IMR-90 (cell line): ENCODE measurements at regions not wholly inside any gene's neighbourhood (a gene's known extent, or its start where the extent isn't known, plus 50 kb on each side); places are given as distances from the start of the nearest gene placed in this dataset.

Experiments
- ATAC-seq: fragments of 200-7000 bp; cut with Tn5 transposase; 2 replicates; pipeline ENCODE4 v1.9.1; 2020; ENCODE audit warnings: low read depth, mild to moderate bottlenecking, moderate library complexity
- BruUV-seq: library from RNA; stranded (reverse); fragments of 400-500 nt; replicated peaks from 2 replicates; lab custom pipeline; 2021; lab: Mats Ljungman, UMichigan
- CTCF ChIA-PET: fragments of 300-600 bp; formaldehyde crosslinking; extraction: SDS; loops from one replicate; lab custom pipeline; 2021; ENCODE audit warnings: antibody characterized with exemption; lab: Yijun Ruan, JAX
- POLR2A ChIA-PET: fragments of 300-600 bp; sonication (Branson Sonifier 250); formaldehyde crosslinking; loops from one replicate; lab custom pipeline; 2022; ENCODE audit warnings: antibody characterized with exemption; ENCODE audit not compliant: unreplicated experiment; lab: Charles Lee
- DNase-seq: peaks from one replicate; pipeline ENCODE4 v3.0.0; 2013
- H2AFZ ChIP-seq: replicated peaks from 2 replicates; pipeline ENCODE3; 2013; ENCODE audit warnings: low read length, mild to moderate bottlenecking; ENCODE audit not compliant: poor library complexity
- H2AK5ac ChIP-seq: 2 replicates; pipeline ENCODE4 v1.6.1; 2013; ENCODE audit warnings: low read depth, low read length, inconsistent platforms
- H2AK9ac ChIP-seq: replicated peaks from 2 replicates; pipeline ENCODE3; 2013; ENCODE audit warnings: mild to moderate bottlenecking, low read depth, low read length, moderate library complexity; ENCODE audit not compliant: poor library complexity
- H2BK120ac ChIP-seq: 2 replicates; pipeline ENCODE4 v1.6.1; 2013; ENCODE audit warnings: low read depth, low read length, inconsistent platforms
- H2BK15ac ChIP-seq: 3 replicates; pipeline ENCODE4 v1.6.1; 2013; ENCODE audit warnings: low read depth, low read length, inconsistent platforms
- H2BK20ac ChIP-seq: 2 replicates; pipeline ENCODE4 v1.6.1; 2013; ENCODE audit warnings: low read depth, mild to moderate bottlenecking, inconsistent platforms, low read length, moderate library complexity
- H2BK5ac ChIP-seq: 2 replicates; pipeline ENCODE4 v1.6.1; 2013; ENCODE audit warnings: mild to moderate bottlenecking, low read depth, low read length, inconsistent platforms; ENCODE audit not compliant: poor library complexity, severe bottlenecking
- H3K14ac ChIP-seq: replicated peaks from 2 replicates; pipeline ENCODE4 v1.6.1; 2013; ENCODE audit warnings: low read depth, low read length, inconsistent platforms
- H3K18ac ChIP-seq: 2 replicates; pipeline ENCODE4 v1.6.1; 2013; ENCODE audit warnings: low read depth, low read length, control low read depth
- H3K23ac ChIP-seq: 2 replicates; pipeline ENCODE4 v1.6.1; 2013; ENCODE audit warnings: low read depth, low read length, inconsistent platforms
- H3K27ac ChIP-seq: 2 replicates; pipeline ENCODE4 v1.5.1; 2013; ENCODE audit warnings: mild to moderate bottlenecking, control low read depth, low read length; ENCODE audit not compliant: insufficient read depth
- H3K27me3 ChIP-seq: 2 replicates; pipeline ENCODE4 v1.6.1; 2013; ENCODE audit warnings: low read length; ENCODE audit not compliant: control insufficient read depth, insufficient read depth
- H3K36me3 ChIP-seq: 2 replicates; pipeline ENCODE4 v1.6.1; 2013; ENCODE audit warnings: low read length, mixed read lengths; ENCODE audit not compliant: control insufficient read depth, insufficient read depth
- H3K4ac ChIP-seq: 2 replicates; pipeline ENCODE4 v1.6.1; 2013; ENCODE audit warnings: low read depth, low read length, inconsistent platforms
- H3K4me1 ChIP-seq: 2 replicates; pipeline ENCODE4 v1.6.1; 2013; ENCODE audit warnings: low read length, mixed read lengths; ENCODE audit not compliant: control insufficient read depth, insufficient read depth
- H3K4me2 ChIP-seq: 2 replicates; pipeline ENCODE4 v1.6.1; 2013; ENCODE audit warnings: low read depth, mild to moderate bottlenecking, control low read depth, low read length, moderate library complexity
- H3K4me3 ChIP-seq: 2 replicates; pipeline ENCODE4 v1.5.1; 2013; ENCODE audit warnings: low read depth, mild to moderate bottlenecking, control low read depth, low read length, moderate library complexity; ENCODE audit not compliant: insufficient read depth
- H3K56ac ChIP-seq: 2 replicates; pipeline ENCODE4 v1.6.1; 2013; ENCODE audit warnings: low read length, inconsistent platforms; ENCODE audit not compliant: insufficient read depth; ENCODE audit errors: extremely low read depth
- H3K79me1 ChIP-seq, 2 experiments: 2 replicates each; pipeline ENCODE4 v1.6.1; 2013; ENCODE audit warnings: low read length in 2 of 2, inconsistent platforms in 1 of 2, low read depth in 1 of 2
- H3K9ac ChIP-seq: 2 replicates; pipeline ENCODE4 v1.6.1; 2013; ENCODE audit warnings: low read depth, low read length, control low read depth
- H3K9me1 ChIP-seq: 2 replicates; pipeline ENCODE4 v1.6.1; 2013; ENCODE audit warnings: low read length, inconsistent platforms; ENCODE audit not compliant: insufficient read depth
- H3K9me3 ChIP-seq: 2 replicates; pipeline ENCODE4 v1.6.1; 2013; ENCODE audit warnings: low read length; ENCODE audit not compliant: control insufficient read depth, insufficient read depth
- H4K20me1 ChIP-seq: 2 replicates; pipeline ENCODE4 v1.6.1; 2013; ENCODE audit warnings: low read length, inconsistent platforms; ENCODE audit not compliant: insufficient read depth
- H4K5ac ChIP-seq: 2 replicates; pipeline ENCODE4 v1.6.1; 2013; ENCODE audit warnings: mild to moderate bottlenecking, low read depth, low read length, control low read depth
- H4K8ac ChIP-seq, 2 experiments: 2 replicates each; pipeline ENCODE4 v1.6.1; 2013; ENCODE audit warnings: low read depth in 2 of 2, low read length in 2 of 2, control low read depth in 1 of 2, inconsistent platforms in 1 of 2
- H4K91ac ChIP-seq: 2 replicates; pipeline ENCODE4 v1.6.1; 2013; ENCODE audit warnings: low read depth, low read length, inconsistent platforms; ENCODE audit not compliant: insufficient read depth
- BHLHE40 ChIP-seq: fragments of 150-350 bp; IDR thresholded peaks from 2 replicates; pipeline ENCODE4 v1.6.1; 2016; ENCODE audit warnings: mild to moderate bottlenecking, low read depth, low read length
- CEBPB ChIP-seq: IDR thresholded peaks from 2 replicates; pipeline ENCODE4 v1.6.1; 2012; ENCODE audit warnings: low read depth, low read length, improper control_type of control experiment
- CHD1 ChIP-seq: IDR thresholded peaks from 2 replicates; pipeline ENCODE4 v1.6.1; 2012; ENCODE audit warnings: low read depth, low read length, improper control_type of control experiment
- CTCF ChIP-seq: conservative IDR thresholded peaks from 2 replicates; pipeline ENCODE4 v1.5.1; 2012; ENCODE audit warnings: mild to moderate bottlenecking, low read depth, low read length, improper control_type of control experiment
- FOS ChIP-seq: fragments of 150-350 bp; IDR thresholded peaks from 2 replicates; pipeline ENCODE4 v1.6.1; 2016; ENCODE audit warnings: low read depth, low read length
- MAFK ChIP-seq: IDR thresholded peaks from 2 replicates; pipeline ENCODE4 v1.6.1; 2012; ENCODE audit warnings: low read depth, low read length, improper control_type of control experiment
- MAZ ChIP-seq: IDR thresholded peaks from 2 replicates; pipeline ENCODE4 v1.6.1; 2012; ENCODE audit warnings: low read depth, mild to moderate bottlenecking, low read length, improper control_type of control experiment, moderate library complexity, borderline replicate concordance
- MXI1 ChIP-seq: IDR thresholded peaks from 2 replicates; pipeline ENCODE4 v1.6.1; 2012; ENCODE audit warnings: low read depth, mild to moderate bottlenecking, low read length, moderate library complexity, borderline replicate concordance
- NFE2L2 ChIP-seq: fragments of 150-350 bp; IDR thresholded peaks from 2 replicates; pipeline ENCODE4 v1.6.1; 2016; ENCODE audit warnings: low read depth, mild to moderate bottlenecking, low read length
- POLR2A ChIP-seq: IDR thresholded peaks from 2 replicates; pipeline ENCODE4 v1.6.1; 2012; ENCODE audit warnings: mild to moderate bottlenecking, low read depth, low read length
- RAD21 ChIP-seq: IDR thresholded peaks from 2 replicates; pipeline ENCODE4 v1.6.1; 2012; ENCODE audit warnings: low read length, improper control_type of control experiment
- RCOR1 ChIP-seq: IDR thresholded peaks from 2 replicates; pipeline ENCODE4 v1.6.1; 2012; ENCODE audit warnings: mild to moderate bottlenecking, low read length, improper control_type of control experiment; ENCODE audit not compliant: insufficient replicate concordance
- RFX5 ChIP-seq: IDR thresholded peaks from 2 replicates; pipeline ENCODE4 v1.8.0; 2012; ENCODE audit warnings: low read depth, mild to moderate bottlenecking, low read length, moderate library complexity
- SMC3 ChIP-seq: fragments of 150-350 bp; IDR thresholded peaks from 2 replicates; pipeline ENCODE4 v1.6.1; 2016; ENCODE audit warnings: low read depth, mild to moderate bottlenecking, antibody characterized with exemption, low read length, moderate library complexity
- dilution Hi-C: fragments of 300-500 bp; cut with HindIII; formaldehyde crosslinking; loops from one replicate; pipeline ENCODE4 v1.14.3; 2018; ENCODE audit warnings: low sequenced_read_pairs; ENCODE audit not compliant: unreplicated experiment
- in situ Hi-C: fragments of 300-500 bp; cut with MboI; formaldehyde crosslinking; loops from 3 replicates; pipeline ENCODE4 v1.14.3; 2019; ENCODE audit warnings: low sequenced_read_pairs, inconsistent platforms, mixed read lengths
- intact Hi-C: fragments of 100-400 bp; cut with micrococcal nuclease; formaldehyde crosslinking; loops from 2 replicates; pipeline ENCODE4 v1.10.0; 2022
- TF ChIP-seq, protein P1 (sequence below): fragments of 150-350 bp; IDR thresholded peaks from 2 replicates; pipeline ENCODE4 v1.6.1; 2016; ENCODE audit warnings: low read depth, mild to moderate bottlenecking, low read length, moderate library complexity, borderline replicate concordance
- TF ChIP-seq, protein P2 (sequence below): fragments of 150-350 bp; IDR thresholded peaks from 2 replicates; pipeline ENCODE4 v1.6.1; 2017; ENCODE audit warnings: mild to moderate bottlenecking, antibody characterized with exemption, low read length, low read depth

GRCh38 chr3:89908711-89909213 is 801.3 kb downstream of the EPHA3 start:
- Histone ChIP-seq H2BK120ac (no peak overlapping the region), H4K20me1 (no peaks in the 10 kb centered on the region), H3K36me3 (no peaks in the 10 kb centered on the region), H3K27me3 (no peaks in the 10 kb centered on the region), H2AK5ac (no peak overlapping the region), H3K27ac (no peak overlapping the region), H4K91ac (no peak overlapping the region), H3K18ac (no peak overlapping the region), H3K79me1 (no peaks in the 10 kb centered on the region), H2AK9ac (no peak overlapping the region), H4K5ac (no peak overlapping the region), H3K4ac (no peak overlapping the region), H3K14ac (no peak overlapping the region), H3K9ac (no peak overlapping the region), H4K8ac (no peak overlapping the region), H3K9me1 (no peaks in the 10 kb centered on the region), H3K23ac (no peak overlapping the region), H2AFZ (no peak overlapping the region), H3K56ac (no peak overlapping the region), H3K9me3 (no peaks in the 10 kb centered on the region), H3K4me1 (no peaks in the 10 kb centered on the region), H2BK15ac (no peak overlapping the region), H3K4me2 (no peak overlapping the region), H2BK20ac (no peak overlapping the region), H2BK5ac (no peak overlapping the region), H3K4me3 (no peak overlapping the region)
- intact Hi-C loops = no loop called here
- dilution Hi-C loops = no loop called here
- no TSS peak for BruUV-seq
- POLR2A ChIA-PET = no interaction called here
- DNase-seq (no peak), ATAC-seq (no peak)
- in situ Hi-C loops = no loop called here
- CTCF ChIA-PET = no interaction called here
- TF ChIP-seq MAFK (no peak), CEBPB (no peak), CHD1 (no peak), MAZ (no peak), RFX5 (no peak), POLR2A (no peak), RAD21 (no peak), RCOR1 (no peak), SMC3 (no peak), NFE2L2 (no peak), MXI1 (no peak), CTCF (no peak), FOS (no peak), BHLHE40 (no peak)
- TF ChIP-seq, protein P1, sequence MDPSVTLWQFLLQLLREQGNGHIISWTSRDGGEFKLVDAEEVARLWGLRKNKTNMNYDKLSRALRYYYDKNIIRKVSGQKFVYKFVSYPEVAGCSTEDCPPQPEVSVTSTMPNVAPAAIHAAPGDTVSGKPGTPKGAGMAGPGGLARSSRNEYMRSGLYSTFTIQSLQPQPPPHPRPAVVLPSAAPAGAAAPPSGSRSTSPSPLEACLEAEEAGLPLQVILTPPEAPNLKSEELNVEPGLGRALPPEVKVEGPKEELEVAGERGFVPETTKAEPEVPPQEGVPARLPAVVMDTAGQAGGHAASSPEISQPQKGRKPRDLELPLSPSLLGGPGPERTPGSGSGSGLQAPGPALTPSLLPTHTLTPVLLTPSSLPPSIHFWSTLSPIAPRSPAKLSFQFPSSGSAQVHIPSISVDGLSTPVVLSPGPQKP = no peak
- TF ChIP-seq, protein P2, sequence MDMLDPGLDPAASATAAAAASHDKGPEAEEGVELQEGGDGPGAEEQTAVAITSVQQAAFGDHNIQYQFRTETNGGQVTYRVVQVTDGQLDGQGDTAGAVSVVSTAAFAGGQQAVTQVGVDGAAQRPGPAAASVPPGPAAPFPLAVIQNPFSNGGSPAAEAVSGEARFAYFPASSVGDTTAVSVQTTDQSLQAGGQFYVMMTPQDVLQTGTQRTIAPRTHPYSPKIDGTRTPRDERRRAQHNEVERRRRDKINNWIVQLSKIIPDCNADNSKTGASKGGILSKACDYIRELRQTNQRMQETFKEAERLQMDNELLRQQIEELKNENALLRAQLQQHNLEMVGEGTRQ = no peak
